Endodermal cell (in vitro differentiated cells): ENCODE measurements at regions not wholly inside any gene's neighbourhood (a gene's known extent, or its start where the extent isn't known, plus 50 kb on each side); places are given as distances from the start of the nearest gene placed in this dataset.
"Not testable (repeated sequence)": the region's sequence is repeated elsewhere in the genome, so short reads cannot be mapped to it uniquely, and the experiment has no call there.

Experiments used
- DNase-seq: peaks from one replicate; pipeline ENCODE4 v3.0.0-alpha.2; 2017
- H3K27ac ChIP-seq: 2 replicates; pipeline ENCODE4 v1.5.1; 2013; ENCODE audit warnings: mild to moderate bottlenecking, low read depth, low read length, moderate library complexity
- H3K27me3 ChIP-seq: 2 replicates; pipeline ENCODE4 v1.6.1; 2013; ENCODE audit warnings: mild to moderate bottlenecking, low read length, moderate library complexity; ENCODE audit not compliant: insufficient read depth, control insufficient read depth, poor library complexity, severe bottlenecking
- H3K36me3 ChIP-seq: 2 replicates; pipeline ENCODE4 v1.7.0; 2013; ENCODE audit warnings: mild to moderate bottlenecking, low read length, moderate library complexity; ENCODE audit not compliant: control insufficient read depth, insufficient read depth
- H3K4me1 ChIP-seq: one replicate; pipeline ENCODE4 v1.7.0; 2013; ENCODE audit warnings: low read length; ENCODE audit not compliant: control insufficient read depth, insufficient read depth
- H3K4me3 ChIP-seq: 2 replicates; pipeline ENCODE4 v1.5.1; 2013; ENCODE audit warnings: mild to moderate bottlenecking, low read length, moderate library complexity
- H3K9ac ChIP-seq: 2 replicates; pipeline ENCODE4 v1.6.1; 2013; ENCODE audit warnings: mild to moderate bottlenecking, low read length, moderate library complexity; ENCODE audit not compliant: poor library complexity, severe bottlenecking; ENCODE audit errors: extremely low read depth
- H3K9me3 ChIP-seq: 2 replicates; pipeline ENCODE4 v1.6.1; 2013; ENCODE audit warnings: mild to moderate bottlenecking, low read length, moderate library complexity; ENCODE audit not compliant: control insufficient read depth
- H3K27ac Mint-ChIP-seq: 2 replicates; pipeline ENCODE4 v1.8.0; 2020; ENCODE audit warnings: mixed read lengths
- H3K27me3 Mint-ChIP-seq: 2 replicates; pipeline ENCODE4 v1.8.0; 2021; ENCODE audit warnings: mild to moderate bottlenecking, mixed read lengths; ENCODE audit not compliant: insufficient read depth
- H3K36me3 Mint-ChIP-seq: 2 replicates; pipeline ENCODE4 v1.8.0; 2020; ENCODE audit warnings: low read depth, mixed read lengths
- H3K4me1 Mint-ChIP-seq: 2 replicates; pipeline ENCODE4 v1.8.0; 2020; ENCODE audit warnings: mixed read lengths
- H3K4me3 Mint-ChIP-seq: 2 replicates; pipeline ENCODE4 v1.8.0; 2020; ENCODE audit warnings: mild to moderate bottlenecking, moderate library complexity, mixed read lengths
- H3K9me3 Mint-ChIP-seq: 2 replicates; pipeline ENCODE4 v1.8.0; 2020; ENCODE audit warnings: mild to moderate bottlenecking, mixed read lengths
- CTCF ChIP-seq: fragments of 200-600 bp; sonication (generic); conservative IDR thresholded peaks from 2 replicates; pipeline ENCODE4 v1.5.0; 2021; ENCODE audit warnings: antibody characterized with exemption, mild to moderate bottlenecking
- WGBS, 2 experiments: methylation state at CpG; one replicate each; pipeline versions ENCODE4 v1.1.5 to v1.1.7; 2013; ENCODE audit warnings: missing lambda C conversion rate in 2 of 2, mixed read lengths in 1 of 2; ENCODE audit not compliant: insufficient coverage in 1 of 2, insufficient read length in 1 of 2; 5-methylcytosine and 5-hydroxymethylcytosine counted together

DNA sequence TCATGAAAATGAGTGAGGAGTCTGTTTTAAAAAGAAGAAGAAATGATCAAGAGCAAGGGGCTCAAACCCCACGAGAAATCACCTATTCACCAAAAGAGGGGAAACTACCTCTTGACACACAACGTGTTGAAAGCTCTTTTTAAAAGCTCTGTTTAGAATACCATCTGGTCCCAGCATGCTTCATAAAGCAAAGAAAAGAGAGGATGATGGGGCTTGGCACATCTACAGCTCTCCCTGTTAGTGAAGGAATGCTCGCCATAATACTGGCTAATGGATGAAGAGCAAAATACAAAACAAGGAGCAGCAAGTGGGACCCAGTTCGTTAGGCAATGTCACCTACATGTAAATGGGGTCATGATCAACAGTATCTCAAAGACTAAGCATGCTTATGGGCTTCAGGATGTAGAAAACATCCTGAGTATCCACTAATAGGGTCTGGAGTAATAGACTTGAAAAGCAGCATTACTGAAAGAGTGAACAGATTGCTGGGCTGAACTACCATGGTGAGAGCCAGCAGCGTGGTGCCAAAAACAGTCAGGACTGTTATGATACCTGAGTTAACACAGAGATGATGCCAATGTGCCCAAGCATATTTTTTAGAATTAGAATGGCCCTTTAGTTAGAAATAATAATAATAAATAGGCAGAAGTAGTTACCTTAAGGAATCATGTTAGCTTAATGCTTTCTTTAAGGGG, 159.7 kb upstream of the POU1F1 start:
- H3K9me3 Mint-ChIP-seq: no peaks in the 10 kb centered on the region
- no peaks in the 10 kb centered on the region for H3K36me3 Mint-ChIP-seq
- no peaks in the 10 kb centered on the region for H3K4me1 Mint-ChIP-seq
- WGBS, 2 experiments: 30 to 40% methylated on average over 3 to 5 of the region's 5 CpGs
- H3K36me3 ChIP-seq: no peaks in the 10 kb centered on the region
- no peak for TF ChIP-seq CTCF
- no peak overlapping the region for H3K27ac ChIP-seq
- no peaks in the 10 kb centered on the region for H3K27me3 ChIP-seq
- no peaks in the 10 kb centered on the region for H3K4me1 ChIP-seq
- H3K27me3 Mint-ChIP-seq: no peaks in the 10 kb centered on the region
- H3K4me3 ChIP-seq: no peak overlapping the region
- no peak overlapping the region for H3K4me3 Mint-ChIP-seq
- H3K9me3 ChIP-seq: no peaks in the 10 kb centered on the region
- no peak overlapping the region for H3K27ac Mint-ChIP-seq
- DNase-seq: no peak
- H3K9ac ChIP-seq: no peak overlapping the region

- H3K36me3 ChIP-seq, H3K4me3 ChIP-seq, H3K9me3 Mint-ChIP-seq, H3K27me3 Mint-ChIP-seq, H3K9ac ChIP-seq, H3K9me3 ChIP-seq, H3K27ac ChIP-seq, H3K4me1 Mint-ChIP-seq, H3K4me1 ChIP-seq, H3K27ac Mint-ChIP-seq, H3K36me3 Mint-ChIP-seq, H3K4me3 Mint-ChIP-seq, DNase-seq, H3K27me3 ChIP-seq: not testable (repeated sequence)
- WGBS, 2 experiments: 91 to 95% methylated on average over 1 to 3 of the region's 3 CpGs
These were observed 157.1 kb upstream of the POU1F1 start for GRCh38 chr3:87433445-87433844.

GRCh38 chr3:87426918-87427317, 150.5 kb upstream of the POU1F1 start:
- Mint-ChIP-seq H3K27ac (no peak overlapping the region), H3K36me3 (no peaks in the 10 kb centered on the region), H3K9me3 (no peaks in the 10 kb centered on the region), H3K27me3 (no peaks in the 10 kb centered on the region), H3K4me1 (no peaks in the 10 kb centered on the region), H3K4me3 (no peak overlapping the region)
- TF ChIP-seq CTCF: no peak
- Histone ChIP-seq H3K27ac (no peak overlapping the region), H3K9me3 (no peaks in the 10 kb centered on the region), H3K4me1 (no peaks in the 10 kb centered on the region), H3K9ac (no peak overlapping the region), H3K4me3 (no peak overlapping the region), H3K36me3 (no peaks in the 10 kb centered on the region), H3K27me3 (no peaks in the 10 kb centered on the region)
- 95 to 100% methylated on average over 1 to 2 of the region's 2 CpGs for WGBS, 2 experiments
- DNase-seq: no peak

DNA sequence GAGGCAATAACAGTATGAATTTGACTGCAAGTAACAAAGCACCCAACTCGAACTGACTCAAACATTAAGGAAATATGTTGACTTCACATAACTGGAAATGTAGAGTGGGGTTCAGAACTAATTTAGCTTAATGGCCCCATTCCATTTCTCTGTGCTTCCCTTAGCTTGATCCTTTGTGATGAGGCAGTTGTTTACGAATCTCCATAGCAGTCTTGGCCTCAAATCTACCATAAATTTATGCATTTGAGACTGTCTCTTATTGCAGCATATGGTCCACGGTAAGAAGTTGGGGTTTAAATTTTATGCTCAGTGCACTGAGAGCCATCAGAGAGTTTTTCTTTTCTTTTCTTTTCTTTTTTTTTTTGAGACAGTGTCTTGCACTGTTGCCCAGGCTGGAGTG, 148.7 kb upstream of the POU1F1 start:
- H3K9me3 ChIP-seq: no peaks in the 10 kb centered on the region
- no peak overlapping the region for H3K9ac ChIP-seq
- H3K27me3 Mint-ChIP-seq: no peaks in the 10 kb centered on the region
- TF ChIP-seq CTCF: no peak
- no peak overlapping the region for H3K27ac Mint-ChIP-seq
- WGBS, 2 experiments: 95% methylated on average over 2 to 3 of the region's 3 CpGs
- no peak overlapping the region for H3K4me3 ChIP-seq
- no peaks in the 10 kb centered on the region for H3K27me3 ChIP-seq
- H3K9me3 Mint-ChIP-seq: no peaks in the 10 kb centered on the region
- no peaks in the 10 kb centered on the region for H3K36me3 Mint-ChIP-seq
- H3K4me1 ChIP-seq: no peaks in the 10 kb centered on the region
- H3K27ac ChIP-seq: no peak overlapping the region
- DNase-seq: no peak
- no peaks in the 10 kb centered on the region for H3K4me1 Mint-ChIP-seq
- H3K36me3 ChIP-seq: no peaks in the 10 kb centered on the region
- no peak overlapping the region for H3K4me3 Mint-ChIP-seq
